COLO668 (cell line): ENCODE measurements at regions not wholly inside any gene's neighbourhood (a gene's known extent, or its start where the extent isn't known, plus 50 kb on each side); places are given as distances from the start of the nearest gene placed in this dataset.

ENCODE experiments used
- DNase-seq: peaks from one replicate; lab custom pipeline; 2025; ENCODE audit not compliant: unreplicated experiment; lab: John Stamatoyannopoulos, UW

DNA sequence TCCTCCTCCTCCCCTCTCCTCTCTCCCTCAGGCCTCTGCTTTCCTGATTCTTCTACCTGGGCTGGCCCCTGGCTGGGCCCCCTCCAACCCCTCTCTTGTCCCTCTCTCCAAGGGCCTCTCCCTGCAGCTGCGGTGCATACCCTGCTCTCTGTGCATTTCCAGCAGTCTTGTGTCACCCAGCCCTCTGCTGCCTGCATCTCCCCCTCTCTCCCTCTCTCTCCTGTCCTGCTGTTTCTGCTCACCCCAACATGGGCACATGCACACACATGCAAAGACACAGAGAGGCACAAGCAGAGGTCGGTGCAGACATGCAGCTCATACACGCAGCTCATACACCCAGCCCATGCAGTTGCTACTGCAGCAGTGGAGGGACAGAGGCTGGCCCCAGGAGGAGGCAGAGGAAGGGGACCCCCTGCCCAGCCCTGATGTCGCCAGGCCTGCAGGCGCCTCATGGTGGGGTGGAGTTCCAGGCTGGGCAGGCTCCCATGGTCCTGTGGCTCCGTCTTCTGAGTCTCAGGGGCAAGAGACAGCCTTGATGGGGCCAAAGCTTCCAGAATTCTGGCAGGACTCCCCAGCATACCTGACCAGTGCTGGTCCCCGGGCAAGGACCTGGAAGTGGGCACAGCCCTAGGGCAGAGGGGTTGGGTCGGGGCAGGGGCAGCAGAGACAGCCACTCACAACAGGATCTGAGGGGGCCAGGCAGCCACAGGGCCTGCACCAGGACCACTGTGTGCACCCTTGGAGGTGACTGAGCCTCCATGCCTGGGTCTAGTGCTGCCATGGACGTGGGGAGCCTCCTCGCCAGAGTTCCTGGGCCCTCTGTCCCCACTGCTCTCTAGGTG lies 216.9 kb downstream of the C9orf50 start:
- DNase-seq = no peak

DNA sequence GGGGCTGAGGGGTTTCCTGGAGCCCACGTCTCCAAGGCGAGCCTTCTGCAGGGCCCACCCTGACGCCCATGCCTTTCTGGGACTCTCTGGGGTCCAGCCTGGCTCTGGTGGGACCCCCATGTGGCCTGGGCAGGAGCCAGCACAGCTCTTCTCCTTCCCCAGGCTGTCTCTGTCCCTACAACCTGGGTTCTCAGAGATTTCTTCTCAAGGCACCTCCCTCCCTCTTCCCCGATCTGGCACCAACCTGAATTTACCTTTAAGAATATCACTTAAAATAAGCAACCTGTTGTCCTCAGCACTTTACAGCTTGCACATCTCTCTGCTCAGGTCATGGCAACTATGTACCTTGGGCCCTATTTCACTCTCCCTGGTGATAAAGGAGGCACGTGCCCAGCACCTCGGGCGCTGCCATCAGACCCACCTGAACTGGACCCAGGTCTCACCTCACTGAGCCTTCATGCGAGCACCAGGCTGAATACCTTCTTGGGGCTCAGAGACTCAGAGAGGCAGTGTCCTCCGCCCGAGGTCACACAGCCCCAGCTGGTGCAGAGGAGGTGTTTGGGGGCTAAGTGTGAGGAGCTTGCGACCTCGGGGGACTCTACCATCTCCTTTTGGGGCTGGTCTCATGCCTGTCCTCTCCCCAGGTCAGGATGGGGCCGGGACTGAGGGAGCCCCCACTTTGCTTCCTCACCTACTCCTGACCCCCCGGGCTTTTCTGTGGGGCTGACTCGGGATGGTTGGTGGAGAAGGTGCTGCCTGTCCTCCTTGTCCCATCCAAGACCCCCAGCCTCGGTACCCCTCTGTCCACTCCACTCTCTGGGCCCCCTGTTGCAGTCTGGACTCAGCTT lies 217.7 kb downstream of the C9orf50 start:
- no peak for DNase-seq

DNA sequence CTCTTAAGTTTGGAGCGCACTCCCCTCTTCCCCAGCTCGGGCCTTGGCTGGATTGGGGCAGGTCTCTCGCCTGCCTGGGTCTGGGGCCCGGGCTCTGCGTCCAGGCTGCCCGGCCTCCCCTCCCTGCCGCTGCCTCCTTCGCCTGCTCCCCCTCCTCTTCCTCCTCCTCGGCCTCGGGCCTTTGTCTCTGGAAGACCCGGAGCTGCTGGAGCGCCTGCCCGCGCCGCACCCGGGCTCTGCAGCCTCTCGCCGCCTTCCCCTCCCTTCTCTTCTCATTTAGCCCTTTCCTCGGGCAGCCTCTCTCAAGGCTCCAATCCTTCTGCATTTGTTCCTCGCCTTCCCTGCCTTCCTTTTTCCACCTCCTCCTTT lies 218.5 kb downstream of the C9orf50 start:
- DNase-seq = no peak

DNA sequence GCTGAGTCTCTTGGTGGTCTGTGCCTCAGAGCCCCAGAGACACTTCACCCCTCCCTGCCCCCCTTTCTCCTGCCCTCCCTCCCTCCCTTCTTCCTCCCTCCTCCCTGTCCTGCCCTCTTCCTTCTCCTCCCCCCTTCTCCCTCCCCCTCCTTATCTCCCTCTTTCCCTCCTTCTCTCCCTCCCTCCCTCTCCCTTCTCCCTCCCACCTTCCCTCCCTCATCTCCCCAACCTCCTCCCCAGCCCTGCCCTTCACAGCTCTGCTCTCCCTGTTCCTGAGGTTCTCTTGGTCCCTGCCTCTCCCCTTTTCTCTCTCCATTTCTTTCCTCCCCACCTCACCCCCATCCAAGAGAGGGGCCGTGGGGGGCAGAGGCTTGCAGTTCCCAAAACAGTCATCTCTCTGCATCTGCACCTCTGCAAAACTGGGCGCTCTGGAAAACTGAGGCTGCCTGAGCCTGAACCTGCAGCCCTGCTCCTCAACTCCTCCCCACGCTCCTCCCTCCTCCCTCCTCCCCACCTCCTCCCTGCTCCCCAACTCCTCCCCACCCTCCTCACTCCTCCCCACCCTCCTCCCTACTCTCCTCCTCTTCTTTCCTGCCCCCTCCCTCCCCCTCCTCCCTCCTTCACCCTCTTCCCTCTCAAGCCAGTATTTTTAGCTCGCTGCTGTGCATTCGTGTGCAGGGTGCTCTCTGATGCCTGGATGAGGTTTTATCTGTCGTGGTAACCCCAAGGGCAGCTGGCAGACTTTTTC lies 219.1 kb downstream of the C9orf50 start:
- no peak for DNase-seq

DNA sequence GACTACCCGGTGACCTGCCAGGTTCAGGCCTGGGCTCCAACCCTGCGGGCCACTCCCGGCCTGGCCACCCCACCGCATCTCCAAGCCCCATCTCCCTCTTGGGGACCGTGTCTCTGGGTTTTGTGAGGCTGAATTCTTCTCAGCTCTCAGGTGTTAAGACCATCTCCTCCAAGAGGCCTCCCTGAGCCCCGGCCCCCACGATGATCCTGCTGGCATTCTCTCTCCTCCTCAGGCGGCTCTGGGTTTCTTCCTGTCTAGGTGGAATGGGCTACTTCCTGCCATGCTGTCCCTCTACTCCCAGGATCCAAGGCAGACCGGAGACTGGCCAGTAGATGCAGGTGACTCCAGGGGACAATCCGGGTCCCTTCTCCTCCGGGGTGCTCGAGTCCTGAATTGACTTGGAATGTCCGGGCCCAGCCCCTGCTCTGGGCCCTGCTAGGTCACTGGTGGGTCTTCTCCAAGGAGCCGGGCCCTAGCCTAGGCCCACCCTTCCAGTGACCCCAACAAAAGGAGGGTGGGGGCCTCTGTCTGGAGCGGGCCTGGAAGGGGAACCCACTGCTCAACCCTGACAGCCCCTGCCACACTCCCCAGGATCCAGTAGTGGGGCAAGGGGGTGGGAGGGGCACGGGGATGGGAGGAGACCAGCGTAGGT lies 219.8 kb downstream of the C9orf50 start:
- no peak for DNase-seq

DNA sequence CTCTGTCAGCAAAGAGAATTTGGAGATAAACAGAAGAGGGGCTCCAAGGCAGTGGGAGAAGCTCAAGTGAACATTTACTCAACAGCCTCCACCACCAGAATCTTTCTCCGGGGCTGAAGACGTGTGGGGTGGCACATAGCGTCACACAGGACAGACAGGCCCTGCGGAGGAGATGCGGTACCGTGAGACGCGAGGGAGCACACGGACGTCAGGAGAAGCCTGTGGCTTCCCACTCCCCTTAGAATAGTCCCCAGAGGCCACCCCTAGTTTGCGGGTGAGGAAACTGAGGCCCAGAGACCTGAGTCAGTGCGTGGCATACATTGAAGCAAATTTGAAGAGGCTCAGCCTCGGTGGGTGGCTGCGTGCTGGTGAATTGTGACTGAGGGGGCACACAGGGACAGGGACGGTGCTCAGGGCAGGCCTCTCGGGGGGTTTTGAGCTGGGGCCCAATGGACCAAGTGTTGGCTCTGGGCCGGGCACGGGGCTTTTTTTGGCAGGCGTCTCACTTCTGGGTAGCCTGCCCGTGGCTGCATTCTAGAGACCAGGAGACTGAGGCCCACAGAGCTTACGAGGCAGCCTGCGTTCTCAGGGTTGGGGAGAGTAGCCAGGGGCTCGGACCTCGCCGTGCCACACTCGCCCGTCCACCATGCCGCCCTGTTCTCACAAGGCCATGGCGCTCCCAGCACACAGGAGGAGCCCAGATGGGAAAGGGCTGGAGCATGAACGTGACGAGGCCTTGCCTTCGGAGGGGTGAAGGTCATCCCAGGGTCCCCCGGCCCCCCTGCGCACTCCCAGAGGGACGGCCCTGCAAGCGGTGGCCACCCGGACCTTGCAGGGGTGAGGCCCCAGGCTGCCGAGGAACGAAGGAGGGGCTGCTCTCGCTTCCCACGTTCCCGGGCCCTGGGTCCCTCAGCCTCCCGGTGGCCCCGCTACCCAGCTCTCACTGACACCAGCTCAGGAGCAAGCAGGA lies 220.6 kb downstream of the C9orf50 start:
- DNase-seq = no peak

DNA sequence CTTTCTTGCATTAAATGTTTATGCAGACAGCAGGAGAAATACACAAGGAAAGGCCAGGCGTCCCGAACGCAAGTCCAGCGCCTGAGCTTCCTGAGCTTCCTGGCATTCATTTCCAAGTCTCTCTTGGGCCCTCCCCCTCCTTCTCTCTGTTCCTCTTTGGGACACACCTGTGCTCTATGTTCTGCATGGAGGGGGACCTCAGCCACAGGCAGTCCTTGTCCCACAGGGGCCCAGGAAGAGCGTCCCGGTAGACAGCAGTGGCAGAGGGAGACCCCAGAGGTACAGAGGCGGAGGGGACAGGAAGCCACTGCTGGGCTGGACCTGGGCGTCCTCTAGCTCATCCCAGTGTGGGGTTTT lies 221.3 kb downstream of the C9orf50 start:
- DNase-seq = no peak

DNA sequence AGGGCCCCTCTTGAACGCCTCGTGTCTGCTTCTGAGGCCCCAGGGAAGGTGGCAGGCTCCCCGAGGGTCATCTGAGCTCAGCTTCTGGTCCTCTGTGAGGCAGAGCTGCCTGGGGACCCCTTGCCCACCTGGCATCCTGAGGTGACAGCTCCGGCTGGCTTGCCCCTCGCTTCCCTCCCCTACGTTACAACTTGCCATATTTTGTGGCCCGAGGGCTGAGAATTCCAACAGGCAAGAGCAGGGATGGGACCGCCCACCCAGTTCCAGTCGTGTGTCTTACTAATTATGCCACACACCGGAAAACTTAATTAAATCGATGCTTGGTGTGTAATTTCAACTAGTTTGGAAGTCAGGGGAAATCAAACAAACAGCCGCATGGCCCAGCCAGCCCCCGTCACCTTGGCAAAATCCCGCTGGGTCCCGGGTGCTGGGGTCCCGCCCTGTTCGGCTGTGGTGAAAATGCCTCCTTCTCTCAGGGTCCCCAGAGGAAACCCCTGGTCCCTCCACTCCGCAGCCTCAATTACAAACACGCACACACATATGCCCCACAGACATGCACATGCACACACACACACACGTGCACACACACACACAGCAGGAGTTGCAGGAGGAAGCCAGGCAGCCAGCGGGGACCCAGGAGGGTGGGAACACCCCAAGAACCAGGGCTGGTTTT lies 221.0 kb upstream of the IER5L start:
- no peak for DNase-seq

DNA sequence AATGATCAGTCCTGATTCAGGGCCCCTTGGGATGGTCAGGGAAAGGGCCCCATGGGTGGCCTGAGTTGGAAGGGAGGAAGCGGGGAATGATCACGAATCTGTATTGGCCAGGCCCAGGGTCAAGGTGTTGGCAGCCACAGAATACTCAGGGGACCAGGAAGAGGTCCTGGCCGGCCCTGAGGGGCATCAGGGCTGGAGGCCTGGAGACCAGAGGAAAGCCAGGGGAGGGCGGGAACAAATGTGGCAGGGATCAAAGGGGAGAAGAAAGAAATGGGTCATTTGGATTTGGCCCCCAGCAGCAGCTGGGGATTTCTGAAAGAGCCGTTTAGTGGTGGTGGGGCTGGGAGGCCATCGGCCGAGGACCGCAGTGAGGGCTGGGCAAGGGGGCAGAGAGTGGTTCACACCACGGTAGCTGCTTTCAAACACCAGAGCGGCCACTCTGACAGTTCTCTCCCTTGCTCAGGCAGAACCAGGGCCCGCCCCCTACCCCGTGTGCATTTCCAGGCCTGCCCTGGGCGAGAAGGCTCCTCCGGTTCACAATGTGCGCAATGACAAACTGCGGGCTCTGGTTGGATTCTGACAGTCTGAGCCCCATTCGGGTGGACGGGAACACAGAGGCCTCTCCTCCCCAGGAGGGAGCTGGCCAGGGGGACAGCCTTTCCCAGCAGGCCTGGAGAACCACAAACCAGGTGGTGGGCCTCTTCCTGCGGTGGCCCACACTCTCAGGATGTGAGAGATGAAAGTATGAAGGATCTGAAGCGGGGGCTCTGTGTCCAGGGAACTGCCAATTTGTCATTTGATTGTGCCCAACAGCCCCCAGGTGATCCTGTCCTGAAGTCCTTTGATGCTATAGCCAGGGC lies 220.3 kb upstream of the IER5L start:
- DNase-seq = no peak

DNA sequence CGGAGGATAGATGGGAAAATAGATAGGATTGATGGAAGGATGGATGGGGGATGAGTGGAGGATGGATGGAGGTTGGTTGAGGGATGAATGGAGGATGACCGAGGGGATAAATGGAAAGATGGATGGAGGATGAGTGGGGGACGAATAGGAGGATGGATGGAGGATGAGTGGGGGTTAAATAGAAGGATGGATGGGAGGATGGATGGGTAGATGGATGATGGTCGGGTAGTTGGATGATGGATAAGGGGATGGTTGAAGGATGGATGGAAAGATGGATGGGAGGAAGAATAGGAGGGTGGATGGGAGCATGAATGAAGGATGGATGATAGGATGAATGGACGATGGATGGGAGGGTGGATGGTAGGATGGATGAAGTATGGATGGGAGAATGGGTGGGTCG lies 219.3 kb upstream of the IER5L start:
- no peak for DNase-seq

DNA sequence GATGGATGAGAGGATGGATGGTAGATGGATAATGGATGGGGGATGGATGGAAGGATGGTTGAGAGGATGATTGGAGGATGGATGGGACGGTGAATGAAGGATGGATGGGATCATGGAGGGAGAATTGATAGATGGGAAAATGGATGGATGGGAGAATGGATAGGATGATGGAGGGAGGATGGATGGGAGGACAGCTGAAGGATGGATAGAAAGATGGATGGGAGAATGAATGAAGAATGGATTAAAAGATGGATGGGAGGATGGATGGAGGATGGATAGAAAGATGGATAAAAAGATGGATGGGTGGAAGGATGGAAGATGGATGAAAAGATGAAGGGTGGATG lies 218.3 kb upstream of the IER5L start:
- no peak for DNase-seq

DNA sequence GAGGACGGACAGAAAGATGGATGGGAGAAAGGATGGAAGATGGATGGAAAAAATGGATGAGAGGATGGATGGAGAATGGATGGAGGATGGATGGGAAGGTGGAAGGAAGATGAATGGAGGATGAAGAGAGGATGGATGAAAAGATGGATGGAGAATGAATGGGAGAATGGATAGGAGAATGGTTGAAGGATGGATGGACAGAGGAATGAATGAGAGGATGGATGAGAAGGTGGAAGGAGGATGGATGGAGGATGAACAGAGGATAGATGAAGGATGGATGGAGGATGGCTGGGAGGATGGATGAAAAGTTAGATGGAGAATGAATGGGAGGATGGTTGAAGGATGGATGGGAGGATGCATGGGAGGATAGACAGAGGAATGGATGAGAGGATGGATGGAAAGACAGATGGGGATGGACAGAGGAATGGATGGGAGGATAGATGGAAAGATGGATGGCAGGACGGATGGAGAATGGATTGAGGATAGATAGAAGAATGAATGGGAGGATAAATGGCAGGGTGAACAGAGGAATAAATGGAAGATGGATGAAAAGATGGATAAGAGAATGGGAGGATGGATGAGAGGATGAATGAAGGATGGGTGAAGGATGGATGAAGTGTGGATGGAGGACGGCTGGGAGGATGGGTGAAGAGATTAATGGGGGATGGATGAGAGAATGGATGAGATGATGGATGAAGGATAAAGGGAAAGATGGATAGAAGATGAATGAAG lies 217.7 kb upstream of the IER5L start:
- DNase-seq = no peak

DNA sequence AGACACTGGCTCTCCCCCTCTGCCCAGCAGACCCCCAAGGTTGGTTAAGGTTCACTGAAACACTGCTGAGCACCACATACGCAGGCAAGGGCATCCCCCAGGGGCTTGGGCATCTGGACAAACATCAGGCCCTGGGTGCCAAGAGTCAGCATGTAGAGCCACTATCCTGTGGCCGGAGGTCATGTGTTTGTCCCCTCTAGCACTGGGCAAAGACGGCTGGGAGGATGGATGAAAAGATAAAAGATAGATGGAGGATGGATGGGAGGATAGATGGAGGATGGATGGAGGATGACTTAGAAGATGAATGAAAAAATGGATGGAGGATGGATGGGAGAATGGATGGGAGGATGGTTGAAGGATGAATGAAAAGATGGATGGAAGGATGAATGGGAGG lies 216.8 kb upstream of the IER5L start:
- no peak for DNase-seq

DNA sequence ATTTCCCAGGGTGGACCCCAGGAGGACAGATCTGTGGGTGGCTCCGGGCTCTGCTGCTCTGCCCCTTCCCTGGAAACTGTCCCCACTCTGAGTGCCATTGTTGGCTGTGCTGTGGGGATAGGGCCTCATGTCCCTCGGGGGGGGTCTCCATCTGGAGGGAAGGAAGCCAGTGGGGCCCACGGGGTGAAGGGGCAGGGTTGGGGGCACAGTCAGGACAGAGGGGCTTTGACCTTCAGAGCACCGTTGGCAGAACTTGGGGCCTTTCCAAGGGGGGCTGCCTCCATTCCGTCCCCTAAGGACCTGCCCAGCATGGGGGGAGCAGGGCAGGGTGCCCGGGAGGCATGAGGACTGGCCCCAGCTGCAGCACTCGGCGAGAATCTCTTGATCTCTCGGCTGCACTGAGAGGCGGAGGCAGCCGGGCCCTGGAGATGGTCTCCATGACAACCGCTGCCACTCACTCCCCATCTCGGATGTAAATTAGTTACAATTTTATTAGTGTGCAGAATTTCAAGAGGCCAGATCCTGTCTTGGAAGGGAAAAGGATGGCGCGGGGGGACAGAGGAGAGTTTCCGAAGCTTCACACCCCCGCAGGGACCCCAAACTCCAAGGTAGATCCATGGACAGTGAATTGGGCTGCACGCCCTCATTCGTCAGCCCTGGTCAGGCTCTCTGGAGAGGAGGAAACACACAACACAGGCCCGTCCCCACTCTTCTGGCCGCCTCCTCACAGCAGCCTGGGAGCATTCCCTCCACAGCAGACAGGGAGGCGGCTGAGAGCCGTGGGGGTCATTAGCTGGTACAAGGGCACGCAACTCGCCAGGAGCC lies 216.2 kb upstream of the IER5L start:
- DNase-seq = peak; percentile 26

DNA sequence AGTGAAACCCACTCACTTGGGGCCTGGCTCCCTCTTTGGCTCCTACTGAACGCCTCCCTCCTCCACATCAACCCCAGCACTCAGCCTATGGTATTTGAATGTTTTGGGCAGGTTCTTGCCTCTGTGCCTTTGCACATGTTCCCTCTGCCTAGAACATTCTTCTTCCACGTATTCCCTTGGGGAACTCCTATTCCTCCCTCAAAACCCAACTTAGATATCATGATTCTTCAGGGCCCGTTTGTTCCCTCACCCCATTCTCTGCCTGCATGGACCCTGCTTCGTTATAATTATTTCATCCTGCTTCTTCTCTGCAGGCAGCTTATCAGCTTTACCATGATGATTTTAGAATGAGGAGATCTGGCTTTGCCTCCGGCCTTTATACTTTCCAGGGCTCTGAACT lies 215.0 kb upstream of the IER5L start:
- DNase-seq = no peak

DNA sequence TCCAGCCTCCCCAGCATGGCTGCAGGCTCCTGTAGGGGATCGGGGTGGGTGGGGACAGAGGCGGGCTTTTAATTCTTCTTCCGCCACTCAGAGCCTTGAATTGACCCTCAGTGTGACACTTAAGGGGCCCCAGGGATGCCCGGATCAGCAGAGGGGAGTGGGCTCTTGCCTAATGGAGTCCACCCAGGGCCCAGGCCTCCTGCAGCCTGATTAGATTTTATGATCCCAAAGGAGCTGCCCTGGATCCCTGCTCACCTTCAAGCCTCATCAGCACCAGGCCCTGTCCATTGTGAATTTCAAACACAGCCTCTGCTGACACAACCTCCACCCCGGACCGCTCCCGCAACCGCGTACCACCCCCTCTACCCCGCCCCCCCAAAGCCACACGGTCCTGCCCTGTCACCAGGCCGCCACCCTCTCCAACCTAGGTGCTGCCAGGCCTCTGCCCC lies 214.1 kb upstream of the IER5L start:
- DNase-seq = no peak

DNA sequence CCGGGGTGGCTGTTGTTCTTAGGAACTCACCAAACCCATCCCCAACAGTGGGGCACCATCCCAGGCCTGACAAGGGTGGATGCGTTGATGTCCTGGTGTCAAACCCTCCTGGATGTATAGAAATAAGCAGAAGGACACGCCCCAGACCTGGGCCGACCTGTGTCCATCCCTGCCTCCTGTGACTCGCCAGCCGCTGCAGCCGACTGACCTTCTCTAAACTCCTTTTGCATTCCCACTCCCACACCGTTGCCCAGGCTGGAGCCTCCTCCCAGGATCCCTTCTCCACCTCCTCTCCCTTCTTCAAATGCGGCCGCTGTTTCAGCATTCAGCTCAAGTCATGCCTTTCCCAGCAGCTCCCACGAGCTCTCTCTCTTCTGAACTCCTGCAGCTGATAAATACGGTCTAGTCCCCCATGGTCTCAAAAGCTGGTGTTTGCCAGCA lies 213.2 kb upstream of the IER5L start:
- DNase-seq = no peak
